Astrocyte (in vitro differentiated cells and primary cell): ENCODE measurements at regions not wholly inside any gene's neighbourhood (a gene's known extent, or its start where the extent isn't known, plus 50 kb on each side); places are given as distances from the start of the nearest gene placed in this dataset.

ENCODE experiments used
- DNase-seq: peaks from one replicate; pipeline ENCODE4 v3.0.0-alpha.2; 2010; ENCODE audit warnings: low read depth
- FAIRE-seq: peaks from 2 replicates; lab custom pipeline; 2011; peaks lifted over from hg19 to GRCh38; lab: Jason Lieb, UNC
- H2AFZ ChIP-seq: 2 replicates; pipeline ENCODE4 v1.6.0; 2012; ENCODE audit warnings: low read depth, low read length, inconsistent platforms
- H3K27ac ChIP-seq: 2 replicates; pipeline ENCODE4 v1.5.1; 2011; ENCODE audit warnings: low read depth, low read length, inconsistent platforms
- H3K27me3 ChIP-seq: 2 replicates; pipeline ENCODE4 v1.6.0; 2011; ENCODE audit warnings: low read length, inconsistent platforms; ENCODE audit not compliant: insufficient read depth
- H3K36me3 ChIP-seq: 2 replicates; pipeline ENCODE4 v1.5.1; 2011; ENCODE audit warnings: low read length, inconsistent platforms; ENCODE audit not compliant: insufficient read depth
- H3K4me1 ChIP-seq: 2 replicates; pipeline ENCODE4 v1.5.1; 2011; ENCODE audit warnings: low read length, inconsistent platforms; ENCODE audit not compliant: insufficient read depth
- H3K4me2 ChIP-seq: 2 replicates; pipeline ENCODE4 v1.6.0; 2012; ENCODE audit warnings: low read length, inconsistent platforms
- H3K4me3 ChIP-seq: 2 replicates; pipeline ENCODE4 v1.5.1; 2011; ENCODE audit warnings: low read depth, mild to moderate bottlenecking, low read length, inconsistent platforms; ENCODE audit not compliant: insufficient read depth
- H3K79me2 ChIP-seq: 2 replicates; pipeline ENCODE4 v1.6.0; 2012; ENCODE audit warnings: mild to moderate bottlenecking, low read length, inconsistent platforms; ENCODE audit not compliant: insufficient read depth
- H3K9ac ChIP-seq: 2 replicates; pipeline ENCODE4 v1.6.0; 2012; ENCODE audit warnings: mild to moderate bottlenecking, low read length, inconsistent platforms
- H3K9me3 ChIP-seq: 2 replicates; pipeline ENCODE4 v1.5.1; 2012; ENCODE audit warnings: low read depth, mild to moderate bottlenecking, low read length, inconsistent platforms; ENCODE audit not compliant: insufficient read depth
- H4K20me1 ChIP-seq: 2 replicates; pipeline ENCODE4 v1.6.0; 2012; ENCODE audit warnings: low read length, inconsistent platforms; ENCODE audit not compliant: insufficient read depth
- H3K27ac Mint-ChIP-seq: one replicate; pipeline ENCODE4 v1.8.0; 2021; ENCODE audit warnings: mild to moderate bottlenecking, mixed read lengths; ENCODE audit not compliant: unreplicated experiment
- H3K27me3 Mint-ChIP-seq: one replicate; pipeline ENCODE4 v1.8.0; 2021; ENCODE audit warnings: low read depth, mixed read lengths; ENCODE audit not compliant: unreplicated experiment
- H3K36me3 Mint-ChIP-seq: one replicate; pipeline ENCODE4 v1.8.0; 2021; ENCODE audit warnings: low read depth, mixed read lengths; ENCODE audit not compliant: unreplicated experiment
- H3K4me1 Mint-ChIP-seq: one replicate; pipeline ENCODE4 v1.8.0; 2021; ENCODE audit warnings: low read depth, mixed read lengths; ENCODE audit not compliant: unreplicated experiment
- H3K4me3 Mint-ChIP-seq: one replicate; pipeline ENCODE4 v1.8.0; 2021; ENCODE audit warnings: mild to moderate bottlenecking, moderate library complexity, mixed read lengths; ENCODE audit not compliant: unreplicated experiment
- H3K9me3 Mint-ChIP-seq: one replicate; pipeline ENCODE4 v1.8.0; 2021; ENCODE audit warnings: mild to moderate bottlenecking, mixed read lengths; ENCODE audit not compliant: unreplicated experiment
- EZH2 ChIP-seq: IDR thresholded peaks from 2 replicates; pipeline ENCODE4 v1.6.1; 2012; ENCODE audit warnings: mild to moderate bottlenecking, low read length, inconsistent platforms; ENCODE audit not compliant: insufficient read depth
- TF ChIP-seq, protein P1 (sequence below): IDR thresholded peaks from 2 replicates; pipeline ENCODE4 v1.5.1; 2011; ENCODE audit warnings: low read depth, mild to moderate bottlenecking, inconsistent platforms, low read length, moderate library complexity; ENCODE audit not compliant: insufficient read depth

DNA sequence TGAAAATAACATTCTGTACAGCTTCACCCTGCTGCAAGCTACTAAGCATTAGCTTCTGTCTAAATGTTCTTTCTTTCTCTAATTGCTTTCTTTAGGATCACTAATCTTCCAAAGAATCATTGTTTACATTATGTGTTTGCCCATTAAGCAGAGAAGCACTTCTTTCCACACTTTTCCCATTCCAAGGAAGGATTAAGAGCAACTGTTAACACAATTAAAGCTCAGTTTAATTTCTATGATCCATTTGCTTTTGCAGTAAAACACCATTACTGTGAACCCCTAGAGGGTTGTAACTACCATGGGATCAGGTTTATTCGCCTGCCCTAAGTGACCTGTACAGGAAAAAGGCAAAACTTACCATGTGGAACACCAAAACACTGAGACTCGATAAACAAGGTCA is 125.8 kb upstream of the ZNF385D start:
- no peaks in the 10 kb centered on the region for H3K36me3 ChIP-seq
- no peak overlapping the region for H2AFZ ChIP-seq
- H3K27ac ChIP-seq, result no peak overlapping the region
- Mint-ChIP-seq H3K27ac (no peak overlapping the region), H3K36me3 (no peaks in the 10 kb centered on the region), H3K27me3 (no peaks in the 10 kb centered on the region), H3K9me3 (peaks cover 3% of the 10 kb centered on the region), H3K4me1 (no peaks in the 10 kb centered on the region), H3K4me3 (no peak overlapping the region)
- no peaks in the 10 kb centered on the region for H3K79me2 ChIP-seq
- H3K4me1 ChIP-seq, result no peaks in the 10 kb centered on the region
- H3K27me3 ChIP-seq, result no peaks in the 10 kb centered on the region
- H3K9me3 ChIP-seq, result no peaks in the 10 kb centered on the region
- no peak overlapping the region for H3K9ac ChIP-seq
- DNase-seq (no peak), FAIRE-seq (no peak)
- no peaks in the 10 kb centered on the region for H4K20me1 ChIP-seq
- H3K4me2 ChIP-seq, result no peak overlapping the region
- TF ChIP-seq, protein P1, sequence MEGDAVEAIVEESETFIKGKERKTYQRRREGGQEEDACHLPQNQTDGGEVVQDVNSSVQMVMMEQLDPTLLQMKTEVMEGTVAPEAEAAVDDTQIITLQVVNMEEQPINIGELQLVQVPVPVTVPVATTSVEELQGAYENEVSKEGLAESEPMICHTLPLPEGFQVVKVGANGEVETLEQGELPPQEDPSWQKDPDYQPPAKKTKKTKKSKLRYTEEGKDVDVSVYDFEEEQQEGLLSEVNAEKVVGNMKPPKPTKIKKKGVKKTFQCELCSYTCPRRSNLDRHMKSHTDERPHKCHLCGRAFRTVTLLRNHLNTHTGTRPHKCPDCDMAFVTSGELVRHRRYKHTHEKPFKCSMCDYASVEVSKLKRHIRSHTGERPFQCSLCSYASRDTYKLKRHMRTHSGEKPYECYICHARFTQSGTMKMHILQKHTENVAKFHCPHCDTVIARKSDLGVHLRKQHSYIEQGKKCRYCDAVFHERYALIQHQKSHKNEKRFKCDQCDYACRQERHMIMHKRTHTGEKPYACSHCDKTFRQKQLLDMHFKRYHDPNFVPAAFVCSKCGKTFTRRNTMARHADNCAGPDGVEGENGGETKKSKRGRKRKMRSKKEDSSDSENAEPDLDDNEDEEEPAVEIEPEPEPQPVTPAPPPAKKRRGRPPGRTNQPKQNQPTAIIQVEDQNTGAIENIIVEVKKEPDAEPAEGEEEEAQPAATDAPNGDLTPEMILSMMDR, result no peak
- TF ChIP-seq EZH2, result no peak
- no peak overlapping the region for H3K4me3 ChIP-seq

- no peak overlapping the region for H3K27ac ChIP-seq
- no peaks in the 10 kb centered on the region for H3K36me3 ChIP-seq
- H3K4me1 ChIP-seq, result no peaks in the 10 kb centered on the region
- H2AFZ ChIP-seq, result no peak overlapping the region
- H3K4me2 ChIP-seq, result no peak overlapping the region
- Mint-ChIP-seq H3K4me3 (no peak overlapping the region), H3K9me3 (peaks cover 3% of the 10 kb centered on the region), H3K4me1 (no peaks in the 10 kb centered on the region), H3K27ac (no peak overlapping the region), H3K27me3 (no peaks in the 10 kb centered on the region), H3K36me3 (no peaks in the 10 kb centered on the region)
- no peak for FAIRE-seq
- no peak for DNase-seq
- H3K4me3 ChIP-seq, result no peak overlapping the region
- TF ChIP-seq, protein P1, result no peak
- TF ChIP-seq EZH2, result no peak
- H3K27me3 ChIP-seq, result no peaks in the 10 kb centered on the region
- no peaks in the 10 kb centered on the region for H3K79me2 ChIP-seq
- H3K9me3 ChIP-seq, result no peaks in the 10 kb centered on the region
- H4K20me1 ChIP-seq, result no peaks in the 10 kb centered on the region
- no peak overlapping the region for H3K9ac ChIP-seq
Measured at GRCh38 chr3:21877214-21877754, 126.3 kb upstream of the ZNF385D start.

- TF ChIP-seq EZH2, result no peak
- TF ChIP-seq, protein P1, result no peak
- Histone ChIP-seq H3K36me3 (no peaks in the 10 kb centered on the region), H2AFZ (no peak overlapping the region), H3K79me2 (no peaks in the 10 kb centered on the region), H3K27ac (no peak overlapping the region), H3K9me3 (no peaks in the 10 kb centered on the region), H3K4me1 (no peaks in the 10 kb centered on the region), H3K4me3 (no peak overlapping the region), H3K4me2 (no peak overlapping the region), H4K20me1 (no peaks in the 10 kb centered on the region), H3K27me3 (no peaks in the 10 kb centered on the region), H3K9ac (no peak overlapping the region)
- Mint-ChIP-seq H3K4me3 (no peak overlapping the region), H3K36me3 (no peaks in the 10 kb centered on the region), H3K27me3 (no peaks in the 10 kb centered on the region), H3K27ac (no peak overlapping the region), H3K9me3 (peaks cover 3% of the 10 kb centered on the region), H3K4me1 (no peaks in the 10 kb centered on the region)
- FAIRE-seq, result no peak
- DNase-seq, result no peak
Measured at GRCh38 chr3:21879184-21879886, 128.3 kb upstream of the ZNF385D start.
